ENCODE measurements at regions not wholly inside any gene's neighbourhood (a gene's known extent, or its start where the extent isn't known, plus 50 kb on each side); places are given as distances from the start of the nearest gene placed in this dataset.

DNA sequence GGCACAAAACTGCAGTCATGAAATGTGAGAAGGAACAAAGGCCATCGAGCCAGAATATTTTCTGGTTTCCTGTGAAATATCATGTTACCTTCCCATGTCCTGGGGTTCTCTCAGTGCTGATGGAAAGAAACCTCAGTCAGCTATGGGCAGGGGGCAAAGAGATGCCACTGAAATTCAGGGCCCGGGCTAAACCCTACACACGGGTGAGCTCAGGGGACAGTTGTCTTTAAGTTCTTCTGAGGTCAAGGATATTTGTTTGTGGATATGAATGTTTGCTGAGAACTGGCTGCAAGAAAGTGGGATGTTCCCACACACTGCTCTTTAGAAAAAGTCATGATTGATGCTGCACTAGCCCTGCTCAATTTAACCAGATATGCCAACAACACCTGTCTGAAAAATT is 187.2 kb downstream of the MEX3B start:
- TF ChIP-seq, protein P1, sequence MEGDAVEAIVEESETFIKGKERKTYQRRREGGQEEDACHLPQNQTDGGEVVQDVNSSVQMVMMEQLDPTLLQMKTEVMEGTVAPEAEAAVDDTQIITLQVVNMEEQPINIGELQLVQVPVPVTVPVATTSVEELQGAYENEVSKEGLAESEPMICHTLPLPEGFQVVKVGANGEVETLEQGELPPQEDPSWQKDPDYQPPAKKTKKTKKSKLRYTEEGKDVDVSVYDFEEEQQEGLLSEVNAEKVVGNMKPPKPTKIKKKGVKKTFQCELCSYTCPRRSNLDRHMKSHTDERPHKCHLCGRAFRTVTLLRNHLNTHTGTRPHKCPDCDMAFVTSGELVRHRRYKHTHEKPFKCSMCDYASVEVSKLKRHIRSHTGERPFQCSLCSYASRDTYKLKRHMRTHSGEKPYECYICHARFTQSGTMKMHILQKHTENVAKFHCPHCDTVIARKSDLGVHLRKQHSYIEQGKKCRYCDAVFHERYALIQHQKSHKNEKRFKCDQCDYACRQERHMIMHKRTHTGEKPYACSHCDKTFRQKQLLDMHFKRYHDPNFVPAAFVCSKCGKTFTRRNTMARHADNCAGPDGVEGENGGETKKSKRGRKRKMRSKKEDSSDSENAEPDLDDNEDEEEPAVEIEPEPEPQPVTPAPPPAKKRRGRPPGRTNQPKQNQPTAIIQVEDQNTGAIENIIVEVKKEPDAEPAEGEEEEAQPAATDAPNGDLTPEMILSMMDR (IDR thresholded peaks at IDR 0.05) = no peak
- TF ChIP-seq FOXM1 (IDR thresholded peaks at IDR 0.05; ENCODE audit: low read depth) (no peak), GABPA (IDR thresholded peaks at IDR 0.05; ENCODE audit: low read depth) (no peak), RCOR1 (IDR thresholded peaks at IDR 0.05; ENCODE audit: low read length) (no peak), POLR2AphosphoS5 (IDR thresholded peaks at IDR 0.05; ENCODE audit: low read depth, low read length) (no peak), NRF1 (IDR thresholded peaks at IDR 0.05; ENCODE audit: low read depth, low read length) (no peak), EP300 (IDR thresholded peaks at IDR 0.05; ENCODE audit: borderline replicate concordance in 1 of 2, low read depth in 1 of 2, low read length in 1 of 2) (no peak), EZH2phosphoT487 (IDR thresholded peaks at IDR 0.05; ENCODE audit: borderline replicate concordance, low read depth) (no peak), TAF1 (IDR thresholded peaks at IDR 0.05; ENCODE audit: borderline replicate concordance, low read depth, low read length) (no peak), RAD21 (IDR thresholded peaks at IDR 0.05; ENCODE audit: low read length) (no peak), TEAD4 (IDR thresholded peaks at IDR 0.05; ENCODE audit: borderline replicate concordance, insufficient read depth) (no peak)
- TF ChIP-seq, protein P2, sequence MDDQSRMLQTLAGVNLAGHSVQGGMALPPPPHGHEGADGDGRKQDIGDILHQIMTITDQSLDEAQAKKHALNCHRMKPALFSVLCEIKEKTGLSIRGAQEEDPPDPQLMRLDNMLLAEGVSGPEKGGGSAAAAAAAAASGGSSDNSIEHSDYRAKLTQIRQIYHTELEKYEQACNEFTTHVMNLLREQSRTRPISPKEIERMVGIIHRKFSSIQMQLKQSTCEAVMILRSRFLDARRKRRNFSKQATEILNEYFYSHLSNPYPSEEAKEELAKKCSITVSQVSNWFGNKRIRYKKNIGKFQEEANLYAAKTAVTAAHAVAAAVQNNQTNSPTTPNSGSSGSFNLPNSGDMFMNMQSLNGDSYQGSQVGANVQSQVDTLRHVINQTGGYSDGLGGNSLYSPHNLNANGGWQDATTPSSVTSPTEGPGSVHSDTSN (IDR thresholded peaks at IDR 0.05) = no peak
- TF ChIP-seq, protein P3, sequence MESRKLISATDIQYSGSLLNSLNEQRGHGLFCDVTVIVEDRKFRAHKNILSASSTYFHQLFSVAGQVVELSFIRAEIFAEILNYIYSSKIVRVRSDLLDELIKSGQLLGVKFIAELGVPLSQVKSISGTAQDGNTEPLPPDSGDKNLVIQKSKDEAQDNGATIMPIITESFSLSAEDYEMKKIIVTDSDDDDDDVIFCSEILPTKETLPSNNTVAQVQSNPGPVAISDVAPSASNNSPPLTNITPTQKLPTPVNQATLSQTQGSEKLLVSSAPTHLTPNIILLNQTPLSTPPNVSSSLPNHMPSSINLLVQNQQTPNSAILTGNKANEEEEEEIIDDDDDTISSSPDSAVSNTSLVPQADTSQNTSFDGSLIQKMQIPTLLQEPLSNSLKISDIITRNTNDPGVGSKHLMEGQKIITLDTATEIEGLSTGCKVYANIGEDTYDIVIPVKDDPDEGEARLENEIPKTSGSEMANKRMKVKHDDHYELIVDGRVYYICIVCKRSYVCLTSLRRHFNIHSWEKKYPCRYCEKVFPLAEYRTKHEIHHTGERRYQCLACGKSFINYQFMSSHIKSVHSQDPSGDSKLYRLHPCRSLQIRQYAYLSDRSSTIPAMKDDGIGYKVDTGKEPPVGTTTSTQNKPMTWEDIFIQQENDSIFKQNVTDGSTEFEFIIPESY (IDR thresholded peaks at IDR 0.05; ENCODE audit: borderline replicate concordance, low read depth) = no peak
